Glutamatergic neuron (in vitro differentiated cells): ENCODE measurements at regions not wholly inside any gene's neighbourhood (a gene's known extent, or its start where the extent isn't known, plus 50 kb on each side); places are given as distances from the start of the nearest gene placed in this dataset.

Source experiments
- DNase-seq: peaks from one replicate; pipeline ENCODE4 v3.0.0; 2022
- H3K27ac Mint-ChIP-seq: one replicate; pipeline ENCODE4 v1.8.0; 2020; ENCODE audit warnings: mild to moderate bottlenecking, mixed read lengths, inconsistent platforms; ENCODE audit not compliant: unreplicated experiment
- H3K27me3 Mint-ChIP-seq: one replicate; pipeline ENCODE4 v1.8.0; 2020; ENCODE audit warnings: mild to moderate bottlenecking, moderate library complexity, mixed read lengths, inconsistent platforms; ENCODE audit not compliant: unreplicated experiment
- H3K36me3 Mint-ChIP-seq: one replicate; pipeline ENCODE4 v1.8.0; 2020; ENCODE audit warnings: mild to moderate bottlenecking, mixed read lengths, inconsistent platforms; ENCODE audit not compliant: unreplicated experiment
- H3K4me1 Mint-ChIP-seq: one replicate; pipeline ENCODE4 v1.8.0; 2020; ENCODE audit warnings: mild to moderate bottlenecking, low read depth, mixed read lengths, inconsistent platforms; ENCODE audit not compliant: unreplicated experiment
- H3K4me3 Mint-ChIP-seq: one replicate; pipeline ENCODE4 v1.8.0; 2020; ENCODE audit warnings: mild to moderate bottlenecking, mixed read lengths, inconsistent platforms; ENCODE audit not compliant: unreplicated experiment
- H3K9me3 Mint-ChIP-seq: one replicate; pipeline ENCODE4 v1.8.0; 2020; ENCODE audit warnings: mild to moderate bottlenecking, moderate library complexity, mixed read lengths, inconsistent platforms; ENCODE audit not compliant: unreplicated experiment
- TF ChIP-seq, protein P1 (sequence below): fragments of 200-600 bp; sonication (generic); IDR thresholded peaks from one replicate; pipeline ENCODE4 v1.5.0; 2021; ENCODE audit not compliant: partially characterized antibody, unreplicated experiment

DNA sequence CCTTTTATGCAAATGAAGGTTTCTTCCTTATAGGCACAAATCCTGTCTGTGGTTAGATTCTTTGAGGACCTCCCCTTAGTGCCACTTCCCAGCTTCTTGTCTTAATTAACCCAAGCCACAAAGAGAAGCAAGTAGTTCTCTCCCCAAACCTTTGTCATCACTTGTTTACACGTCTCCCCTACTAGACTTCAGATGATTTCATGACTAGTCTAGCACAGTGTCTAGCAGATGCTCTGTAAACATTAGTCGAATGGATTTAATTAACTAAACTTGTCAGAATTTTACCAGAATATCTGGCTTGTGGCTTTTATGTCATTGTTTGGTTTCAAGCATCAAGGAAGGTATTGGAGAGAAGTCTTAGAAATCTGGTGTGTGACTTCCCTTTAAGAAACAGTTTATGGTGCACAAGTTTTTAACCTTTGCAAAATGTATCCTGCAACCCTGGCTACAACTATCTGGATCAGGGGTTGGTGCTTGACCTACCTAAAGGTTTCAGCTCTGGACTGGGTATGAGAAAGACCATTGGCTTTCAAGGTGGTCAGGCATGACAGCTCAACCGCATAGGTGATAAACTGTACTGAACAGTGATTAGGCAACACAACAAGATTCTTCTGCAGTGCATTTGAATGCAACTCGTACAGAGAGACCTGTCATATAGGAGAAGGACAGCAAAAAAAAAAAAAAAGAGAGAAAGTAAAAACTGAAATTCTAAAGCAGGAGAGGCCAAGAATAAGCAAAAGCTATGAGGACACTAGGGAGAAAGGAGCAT lies 93.2 kb upstream of the CCDC150 start:
- DNase-seq = no peak
- H3K27ac Mint-ChIP-seq = no peak overlapping the region
- no peaks in the 10 kb centered on the region for H3K27me3 Mint-ChIP-seq
- TF ChIP-seq, protein P1, sequence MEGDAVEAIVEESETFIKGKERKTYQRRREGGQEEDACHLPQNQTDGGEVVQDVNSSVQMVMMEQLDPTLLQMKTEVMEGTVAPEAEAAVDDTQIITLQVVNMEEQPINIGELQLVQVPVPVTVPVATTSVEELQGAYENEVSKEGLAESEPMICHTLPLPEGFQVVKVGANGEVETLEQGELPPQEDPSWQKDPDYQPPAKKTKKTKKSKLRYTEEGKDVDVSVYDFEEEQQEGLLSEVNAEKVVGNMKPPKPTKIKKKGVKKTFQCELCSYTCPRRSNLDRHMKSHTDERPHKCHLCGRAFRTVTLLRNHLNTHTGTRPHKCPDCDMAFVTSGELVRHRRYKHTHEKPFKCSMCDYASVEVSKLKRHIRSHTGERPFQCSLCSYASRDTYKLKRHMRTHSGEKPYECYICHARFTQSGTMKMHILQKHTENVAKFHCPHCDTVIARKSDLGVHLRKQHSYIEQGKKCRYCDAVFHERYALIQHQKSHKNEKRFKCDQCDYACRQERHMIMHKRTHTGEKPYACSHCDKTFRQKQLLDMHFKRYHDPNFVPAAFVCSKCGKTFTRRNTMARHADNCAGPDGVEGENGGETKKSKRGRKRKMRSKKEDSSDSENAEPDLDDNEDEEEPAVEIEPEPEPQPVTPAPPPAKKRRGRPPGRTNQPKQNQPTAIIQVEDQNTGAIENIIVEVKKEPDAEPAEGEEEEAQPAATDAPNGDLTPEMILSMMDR = no peak
- H3K4me3 Mint-ChIP-seq = no peak overlapping the region
- no peaks in the 10 kb centered on the region for H3K36me3 Mint-ChIP-seq
- H3K4me1 Mint-ChIP-seq = peaks cover 24% of the 10 kb centered on the region
- no peaks in the 10 kb centered on the region for H3K9me3 Mint-ChIP-seq

DNA sequence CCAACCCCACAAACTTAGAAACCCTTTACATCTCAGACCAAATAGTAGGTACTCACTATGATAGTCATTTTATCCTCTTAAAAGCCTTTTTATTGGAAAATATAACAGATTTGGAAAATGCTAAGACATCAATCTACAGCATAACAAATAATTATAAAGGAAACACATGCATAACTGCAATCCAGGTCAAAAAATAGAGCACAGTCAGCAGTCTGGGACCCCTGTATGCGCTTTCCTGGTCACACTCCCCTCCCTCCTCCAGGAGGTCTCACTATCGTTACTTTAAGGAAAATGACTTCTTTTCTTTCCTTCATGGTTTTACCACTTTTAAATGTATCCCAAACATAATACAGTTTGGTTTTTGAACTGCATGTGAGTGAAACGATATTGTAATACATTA lies 90.5 kb upstream of the CCDC150 start:
- peaks cover 1% of the 10 kb centered on the region for H3K27me3 Mint-ChIP-seq
- no peaks in the 10 kb centered on the region for H3K9me3 Mint-ChIP-seq
- no peak overlapping the region for H3K27ac Mint-ChIP-seq
- no peak for DNase-seq
- peaks cover 33% of the 10 kb centered on the region for H3K4me1 Mint-ChIP-seq
- TF ChIP-seq, protein P1 = no peak
- H3K4me3 Mint-ChIP-seq = no peak overlapping the region
- H3K36me3 Mint-ChIP-seq = no peaks in the 10 kb centered on the region

DNA sequence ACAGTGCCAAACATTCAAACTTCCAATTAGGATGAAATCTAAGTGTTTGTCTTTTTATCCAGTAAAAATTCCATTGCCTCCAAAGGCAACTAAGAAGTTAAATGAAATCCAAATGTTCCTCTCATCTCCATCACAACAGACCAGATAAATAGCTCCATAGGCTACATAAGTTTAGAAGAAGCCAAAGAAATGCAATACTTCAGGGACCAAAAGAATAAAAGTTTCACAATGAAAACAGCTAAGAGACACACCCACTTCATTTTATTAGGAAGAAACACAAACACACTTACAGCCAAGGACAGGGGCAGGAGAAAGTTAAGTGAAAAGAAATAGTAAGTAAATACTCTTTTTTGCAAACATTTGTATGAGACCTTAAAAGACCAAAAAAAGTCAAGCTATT lies 88.5 kb upstream of the CCDC150 start:
- Mint-ChIP-seq H3K4me1 (peaks cover 25% of the 10 kb centered on the region), H3K4me3 (no peak overlapping the region), H3K27me3 (peaks cover 7% of the 10 kb centered on the region), H3K36me3 (no peaks in the 10 kb centered on the region), H3K9me3 (no peaks in the 10 kb centered on the region), H3K27ac (no peak overlapping the region)
- TF ChIP-seq, protein P1 = no peak
- no peak for DNase-seq

DNA sequence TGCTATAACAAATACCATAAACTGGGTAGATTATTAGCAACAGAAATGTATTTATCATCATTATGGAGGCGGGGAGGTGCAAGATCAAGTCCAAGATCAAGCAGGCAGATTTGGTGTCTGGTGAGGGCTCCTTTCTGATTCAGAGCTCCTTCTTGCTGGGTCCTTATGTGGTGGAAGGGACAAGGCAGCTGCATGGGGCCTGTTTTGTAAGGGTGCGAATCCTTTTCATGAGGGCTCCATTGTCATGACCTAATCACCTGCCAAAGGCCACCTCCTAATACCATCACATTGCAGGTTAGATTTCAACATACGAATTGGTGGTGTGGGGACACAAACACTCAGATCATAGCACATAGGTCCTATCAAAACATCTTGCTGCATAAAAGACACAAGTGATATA lies 84.4 kb upstream of the CCDC150 start:
- TF ChIP-seq, protein P1 = no peak
- H3K27ac Mint-ChIP-seq = peak overlapping the region; percentile 73
- no peaks in the 10 kb centered on the region for H3K36me3 Mint-ChIP-seq
- peaks cover 9% of the 10 kb centered on the region for H3K27me3 Mint-ChIP-seq
- no peaks in the 10 kb centered on the region for H3K9me3 Mint-ChIP-seq
- DNase-seq = no peak
- peaks cover 27% of the 10 kb centered on the region for H3K4me1 Mint-ChIP-seq
- H3K4me3 Mint-ChIP-seq = no peak overlapping the region

DNA sequence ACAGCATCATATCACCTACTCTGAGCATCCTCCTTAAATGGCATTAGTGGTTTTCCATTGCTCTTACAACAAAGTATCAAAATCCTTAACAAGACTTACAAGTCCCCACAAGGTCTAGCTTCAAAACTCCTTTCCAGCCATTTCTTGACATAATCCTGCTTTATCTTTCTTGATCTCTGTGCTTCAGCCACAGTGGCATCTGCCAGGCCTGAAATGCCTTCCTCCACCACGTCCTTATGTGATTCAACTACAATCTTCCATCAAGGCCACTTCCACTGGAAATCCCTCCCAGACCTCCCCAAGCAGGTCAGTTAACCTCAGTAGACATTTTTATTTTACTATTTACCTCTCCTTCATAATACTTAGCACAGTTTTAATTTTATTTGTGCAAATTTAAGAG lies 83.8 kb upstream of the CCDC150 start:
- Mint-ChIP-seq H3K4me1 (peaks cover 27% of the 10 kb centered on the region), H3K36me3 (no peaks in the 10 kb centered on the region), H3K9me3 (no peaks in the 10 kb centered on the region), H3K27me3 (peaks cover 9% of the 10 kb centered on the region), H3K4me3 (no peak overlapping the region), H3K27ac (no peak overlapping the region)
- TF ChIP-seq, protein P1 = no peak
- DNase-seq = no peak
